ENCODE measurements at regions not wholly inside any gene's neighbourhood (a gene's known extent, or its start where the extent isn't known, plus 50 kb on each side); places are given as distances from the start of the nearest gene placed in this dataset.
"Not testable (repeated sequence)": the region's sequence is repeated elsewhere in the genome, so short reads cannot be mapped to it uniquely, and the experiment has no call there.

GRCh38 chr9:38170155-38170554, 101.1 kb upstream of the SHB start:
- TF ChIP-seq, protein P1, sequence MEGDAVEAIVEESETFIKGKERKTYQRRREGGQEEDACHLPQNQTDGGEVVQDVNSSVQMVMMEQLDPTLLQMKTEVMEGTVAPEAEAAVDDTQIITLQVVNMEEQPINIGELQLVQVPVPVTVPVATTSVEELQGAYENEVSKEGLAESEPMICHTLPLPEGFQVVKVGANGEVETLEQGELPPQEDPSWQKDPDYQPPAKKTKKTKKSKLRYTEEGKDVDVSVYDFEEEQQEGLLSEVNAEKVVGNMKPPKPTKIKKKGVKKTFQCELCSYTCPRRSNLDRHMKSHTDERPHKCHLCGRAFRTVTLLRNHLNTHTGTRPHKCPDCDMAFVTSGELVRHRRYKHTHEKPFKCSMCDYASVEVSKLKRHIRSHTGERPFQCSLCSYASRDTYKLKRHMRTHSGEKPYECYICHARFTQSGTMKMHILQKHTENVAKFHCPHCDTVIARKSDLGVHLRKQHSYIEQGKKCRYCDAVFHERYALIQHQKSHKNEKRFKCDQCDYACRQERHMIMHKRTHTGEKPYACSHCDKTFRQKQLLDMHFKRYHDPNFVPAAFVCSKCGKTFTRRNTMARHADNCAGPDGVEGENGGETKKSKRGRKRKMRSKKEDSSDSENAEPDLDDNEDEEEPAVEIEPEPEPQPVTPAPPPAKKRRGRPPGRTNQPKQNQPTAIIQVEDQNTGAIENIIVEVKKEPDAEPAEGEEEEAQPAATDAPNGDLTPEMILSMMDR (conservative IDR thresholded peaks at IDR 0.05) = not testable (repeated sequence)
- not testable (repeated sequence) for TF ChIP-seq EZH2 (IDR thresholded peaks at IDR 0.05; ENCODE audit: low read depth)
